ENCODE measurements at regions not wholly inside any gene's neighbourhood (a gene's known extent, or its start where the extent isn't known, plus 50 kb on each side); places are given as distances from the start of the nearest gene placed in this dataset.
"Not testable (repeated sequence)": the region's sequence is repeated elsewhere in the genome, so short reads cannot be mapped to it uniquely, and the experiment has no call there.

GRCh38 chr9:106468431-106468830 lies 394.5 kb upstream of the ZNF462 start:
- no peak for DNase-seq (ENCODE audit: low read depth in 2 of 3, low spot score in 2 of 3)

- DNase-seq (ENCODE audit: low read depth in 2 of 3, low spot score in 2 of 3), result no peak
Measured at GRCh38 chr9:106478312-106478711, 384.7 kb upstream of the ZNF462 start.

- DNase-seq (ENCODE audit: low read depth in 2 of 3, low spot score in 2 of 3), result no peak
Measured at GRCh38 chr9:106478727-106479126, 384.2 kb upstream of the ZNF462 start.

- no peak for DNase-seq (ENCODE audit: low read depth in 2 of 3, low spot score in 2 of 3)
Measured at GRCh38 chr9:106479679-106480078, 383.3 kb upstream of the ZNF462 start.

GRCh38 chr9:106481013-106481609 lies 381.9 kb upstream of the ZNF462 start:
- DNase-seq (ENCODE audit: low read depth in 2 of 3, low spot score in 2 of 3), result peak in 2 of 3 donors; percentile 14 to 31

- DNase-seq (ENCODE audit: low read depth in 2 of 3, low spot score in 2 of 3), result peak in 2 of 3 donors; percentile 14 to 72
Measured at GRCh38 chr9:106482733-106483132, 380.2 kb upstream of the ZNF462 start.

GRCh38 chr9:106486685-106487084 lies 376.3 kb upstream of the ZNF462 start:
- DNase-seq (ENCODE audit: low read depth in 2 of 3, low spot score in 2 of 3), result no peak

- DNase-seq (ENCODE audit: low read depth in 2 of 3, low spot score in 2 of 3), result no peak
Measured at GRCh38 chr9:106487266-106487665, 375.7 kb upstream of the ZNF462 start.

- not testable (repeated sequence) for DNase-seq (ENCODE audit: low read depth in 2 of 3, low spot score in 2 of 3)
Measured at GRCh38 chr9:106492126-106492525, 370.8 kb upstream of the ZNF462 start.

- no peak for DNase-seq (ENCODE audit: low read depth in 2 of 3, low spot score in 2 of 3)
Measured at GRCh38 chr9:106500171-106500570, 362.8 kb upstream of the ZNF462 start.

- not testable (repeated sequence) for DNase-seq (ENCODE audit: low read depth in 2 of 3, low spot score in 2 of 3)
Measured at GRCh38 chr9:106501210-106501609, 361.8 kb upstream of the ZNF462 start.

GRCh38 chr9:106502930-106503329 lies 360.0 kb upstream of the ZNF462 start:
- no peak for DNase-seq (ENCODE audit: low read depth in 2 of 3, low spot score in 2 of 3)

- DNase-seq (ENCODE audit: low read depth in 2 of 3, low spot score in 2 of 3), result no peak
Measured at GRCh38 chr9:106503759-106504158, 359.2 kb upstream of the ZNF462 start.

GRCh38 chr9:106526716-106527204 lies 336.2 kb upstream of the ZNF462 start:
- peak in 1 of 3 donors; percentile 56 for DNase-seq (ENCODE audit: low read depth in 2 of 3, low spot score in 2 of 3)

GRCh38 chr9:106528158-106528557 lies 334.8 kb upstream of the ZNF462 start:
- DNase-seq (ENCODE audit: low read depth in 2 of 3, low spot score in 2 of 3), result no peak

GRCh38 chr9:106529616-106530015 lies 333.4 kb upstream of the ZNF462 start:
- DNase-seq (ENCODE audit: low read depth in 2 of 3, low spot score in 2 of 3), result no peak

GRCh38 chr9:106531491-106531890 lies 331.5 kb upstream of the ZNF462 start:
- peak in 1 of 3 donors; percentile 23 for DNase-seq (ENCODE audit: low read depth in 2 of 3, low spot score in 2 of 3)

- DNase-seq (ENCODE audit: low read depth in 2 of 3, low spot score in 2 of 3), result no peak
Measured at GRCh38 chr9:106532306-106533015, 330.5 kb upstream of the ZNF462 start.

- DNase-seq (ENCODE audit: low read depth in 2 of 3, low spot score in 2 of 3), result no peak
Measured at GRCh38 chr9:106534800-106535199, 328.2 kb upstream of the ZNF462 start.

GRCh38 chr9:106535439-106535838 lies 327.5 kb upstream of the ZNF462 start:
- no peak for DNase-seq (ENCODE audit: low read depth in 2 of 3, low spot score in 2 of 3)

- no peak for DNase-seq (ENCODE audit: low read depth in 2 of 3, low spot score in 2 of 3)
Measured at GRCh38 chr9:106557996-106558667, 304.8 kb upstream of the ZNF462 start.

GRCh38 chr9:106560540-106560939 lies 302.4 kb upstream of the ZNF462 start:
- no peak for DNase-seq (ENCODE audit: low read depth in 2 of 3, low spot score in 2 of 3)

Data from hematopoietic multipotent progenitor cell (in vitro differentiated cells).